Progenitor cell of endocrine pancreas (in vitro differentiated cells): ENCODE measurements at regions not wholly inside any gene's neighbourhood (a gene's known extent, or its start where the extent isn't known, plus 50 kb on each side); places are given as distances from the start of the nearest gene placed in this dataset.

ENCODE experiments used
- DNase-seq: peaks from one replicate; pipeline ENCODE4 v3.0.0; 2021; ENCODE audit warnings: low spot score; ENCODE audit not compliant: unreplicated experiment
- H3K27ac Mint-ChIP-seq: 2 replicates; pipeline ENCODE4 v1.8.0; 2021; ENCODE audit warnings: mild to moderate bottlenecking, moderate library complexity, mixed read lengths
- H3K27me3 Mint-ChIP-seq: 2 replicates; pipeline ENCODE4 v1.8.0; 2021; ENCODE audit warnings: mixed read lengths
- H3K36me3 Mint-ChIP-seq: 2 replicates; pipeline ENCODE4 v1.8.0; 2022; ENCODE audit warnings: mixed read lengths; ENCODE audit not compliant: insufficient read depth
- H3K4me1 Mint-ChIP-seq: 2 replicates; pipeline ENCODE4 v1.8.0; 2021; ENCODE audit warnings: low read depth, mixed read lengths
- H3K4me3 Mint-ChIP-seq: 2 replicates; pipeline ENCODE4 v1.8.0; 2021; ENCODE audit warnings: low read depth, mild to moderate bottlenecking, moderate library complexity, mixed read lengths
- H3K9me3 Mint-ChIP-seq: 2 replicates; pipeline ENCODE4 v1.8.0; 2021; ENCODE audit warnings: low read depth, mixed read lengths
- TF ChIP-seq, protein P1 (sequence below): fragments of 200-600 bp; sonication (generic); IDR thresholded peaks from one replicate; pipeline ENCODE4 v1.5.0; 2021; ENCODE audit warnings: antibody characterized with exemption, mild to moderate bottlenecking; ENCODE audit not compliant: unreplicated experiment

DNA sequence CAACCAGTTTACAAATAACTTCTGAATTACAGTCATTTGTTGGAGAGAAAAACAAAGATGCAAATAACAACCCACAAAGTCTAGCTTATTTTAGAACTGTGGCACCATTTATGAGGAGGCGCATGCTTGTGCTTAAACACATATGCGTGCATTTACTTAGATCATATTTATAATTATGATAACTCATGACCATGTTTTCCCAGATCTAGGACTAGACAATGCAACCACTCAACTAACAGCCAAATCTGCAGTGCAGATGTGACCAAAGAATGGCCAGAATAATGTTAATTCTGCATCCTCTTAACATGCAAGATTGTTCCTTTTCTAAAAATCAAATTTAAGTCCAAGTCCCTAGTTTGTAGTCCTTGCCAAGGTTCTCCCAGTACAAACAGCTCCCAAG, 167.3 kb upstream of the FST start:
- Mint-ChIP-seq H3K4me3 (no peak overlapping the region), H3K27ac (no peak overlapping the region), H3K36me3 (no peaks in the 10 kb centered on the region), H3K27me3 (peaks cover 4% of the 10 kb centered on the region), H3K9me3 (peaks cover 17% of the 10 kb centered on the region), H3K4me1 (no peaks in the 10 kb centered on the region)
- TF ChIP-seq, protein P1, sequence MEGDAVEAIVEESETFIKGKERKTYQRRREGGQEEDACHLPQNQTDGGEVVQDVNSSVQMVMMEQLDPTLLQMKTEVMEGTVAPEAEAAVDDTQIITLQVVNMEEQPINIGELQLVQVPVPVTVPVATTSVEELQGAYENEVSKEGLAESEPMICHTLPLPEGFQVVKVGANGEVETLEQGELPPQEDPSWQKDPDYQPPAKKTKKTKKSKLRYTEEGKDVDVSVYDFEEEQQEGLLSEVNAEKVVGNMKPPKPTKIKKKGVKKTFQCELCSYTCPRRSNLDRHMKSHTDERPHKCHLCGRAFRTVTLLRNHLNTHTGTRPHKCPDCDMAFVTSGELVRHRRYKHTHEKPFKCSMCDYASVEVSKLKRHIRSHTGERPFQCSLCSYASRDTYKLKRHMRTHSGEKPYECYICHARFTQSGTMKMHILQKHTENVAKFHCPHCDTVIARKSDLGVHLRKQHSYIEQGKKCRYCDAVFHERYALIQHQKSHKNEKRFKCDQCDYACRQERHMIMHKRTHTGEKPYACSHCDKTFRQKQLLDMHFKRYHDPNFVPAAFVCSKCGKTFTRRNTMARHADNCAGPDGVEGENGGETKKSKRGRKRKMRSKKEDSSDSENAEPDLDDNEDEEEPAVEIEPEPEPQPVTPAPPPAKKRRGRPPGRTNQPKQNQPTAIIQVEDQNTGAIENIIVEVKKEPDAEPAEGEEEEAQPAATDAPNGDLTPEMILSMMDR, result no peak
- DNase-seq, result no peak

DNA sequence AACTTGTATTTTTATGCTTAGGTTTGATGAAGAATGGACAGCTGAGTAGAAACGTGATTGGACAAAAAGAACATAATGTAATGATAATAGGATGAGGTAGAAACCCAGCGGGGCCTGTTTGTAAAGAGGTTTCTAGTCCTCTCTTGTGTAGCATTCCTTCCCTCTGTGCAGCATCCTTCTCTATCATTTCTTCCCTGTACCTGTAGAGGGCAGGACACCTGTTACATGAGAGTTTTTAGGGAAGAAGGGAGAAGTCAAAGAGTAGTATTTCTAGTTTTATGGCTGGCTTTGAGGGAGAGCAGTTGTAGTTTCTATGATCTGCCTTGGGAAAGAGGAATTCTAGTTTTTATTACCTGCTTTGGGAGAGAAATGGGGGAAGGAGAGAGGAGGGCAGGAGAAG, 162.1 kb upstream of the FST start:
- H3K4me1 Mint-ChIP-seq, result no peaks in the 10 kb centered on the region
- no peak overlapping the region for H3K27ac Mint-ChIP-seq
- H3K4me3 Mint-ChIP-seq, result no peak overlapping the region
- H3K36me3 Mint-ChIP-seq, result no peaks in the 10 kb centered on the region
- peaks cover 5% of the 10 kb centered on the region for H3K9me3 Mint-ChIP-seq
- no peak for DNase-seq
- TF ChIP-seq, protein P1, result peak; percentile 40
- peaks cover 7% of the 10 kb centered on the region for H3K27me3 Mint-ChIP-seq

DNA sequence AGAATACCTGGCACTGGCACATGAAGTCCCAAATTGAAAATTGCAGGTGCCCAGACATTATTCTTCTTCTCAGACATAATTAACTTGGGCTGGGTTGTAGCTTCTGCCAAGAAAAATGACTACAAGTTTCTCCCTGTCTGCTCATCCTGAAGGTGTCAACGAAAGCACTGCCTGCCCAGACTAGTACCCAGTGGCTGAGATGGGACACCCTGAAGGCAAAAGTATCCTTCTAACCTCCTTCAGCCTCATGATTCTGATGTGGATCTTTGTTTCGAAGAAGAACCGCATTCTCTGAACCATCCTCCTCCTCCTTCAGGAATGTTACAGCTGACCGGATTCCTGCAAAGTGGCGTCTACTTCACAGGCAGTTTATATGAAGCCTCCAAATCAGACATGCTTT, 161.1 kb upstream of the FST start:
- H3K27ac Mint-ChIP-seq, result no peak overlapping the region
- TF ChIP-seq, protein P1, result no peak
- H3K4me1 Mint-ChIP-seq, result no peaks in the 10 kb centered on the region
- H3K9me3 Mint-ChIP-seq, result peaks cover 5% of the 10 kb centered on the region
- DNase-seq, result no peak
- H3K27me3 Mint-ChIP-seq, result peaks cover 3% of the 10 kb centered on the region
- no peak overlapping the region for H3K4me3 Mint-ChIP-seq
- no peaks in the 10 kb centered on the region for H3K36me3 Mint-ChIP-seq

DNA sequence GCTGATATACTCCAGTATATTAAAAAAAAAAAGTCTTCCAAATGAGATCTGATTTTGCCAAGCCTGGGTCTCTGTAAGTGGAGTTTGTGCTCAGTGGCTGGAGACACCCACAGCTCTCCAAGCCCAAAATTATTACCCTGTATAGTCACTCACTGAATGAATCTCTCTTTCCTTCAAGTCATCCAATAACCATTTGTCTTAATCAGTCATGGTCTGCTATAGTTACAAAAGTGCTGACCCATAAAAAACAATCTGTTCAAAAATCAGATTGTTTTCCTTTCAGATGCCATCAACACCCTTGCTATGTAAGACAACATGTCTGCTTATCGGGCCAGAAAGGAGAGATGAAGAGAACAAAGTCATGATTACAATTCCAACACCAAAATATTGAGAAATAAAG, 159.4 kb upstream of the FST start:
- no peaks in the 10 kb centered on the region for H3K36me3 Mint-ChIP-seq
- no peak overlapping the region for H3K4me3 Mint-ChIP-seq
- DNase-seq, result no peak
- peaks cover 3% of the 10 kb centered on the region for H3K27me3 Mint-ChIP-seq
- no peak overlapping the region for H3K27ac Mint-ChIP-seq
- no peaks in the 10 kb centered on the region for H3K9me3 Mint-ChIP-seq
- no peaks in the 10 kb centered on the region for H3K4me1 Mint-ChIP-seq
- TF ChIP-seq, protein P1, result no peak

DNA sequence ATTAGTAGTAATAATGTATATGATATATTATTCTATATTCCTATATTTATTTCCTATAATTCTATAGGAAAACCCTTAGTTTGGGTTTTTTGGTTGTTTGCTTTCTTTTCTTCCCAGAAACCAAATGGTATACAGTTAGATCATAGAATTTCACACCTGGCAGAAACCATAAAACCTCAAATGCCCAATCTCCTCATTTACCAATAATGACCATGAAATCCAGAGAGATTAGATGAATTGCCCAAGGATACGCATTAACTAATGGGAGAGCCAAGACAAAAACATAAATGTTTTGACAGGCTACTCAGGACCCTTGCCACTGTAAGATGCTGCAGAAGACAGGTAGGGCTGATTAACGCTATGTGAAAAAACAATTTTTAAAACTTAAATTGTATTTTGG, 158.7 kb upstream of the FST start:
- peaks cover 3% of the 10 kb centered on the region for H3K27me3 Mint-ChIP-seq
- no peaks in the 10 kb centered on the region for H3K36me3 Mint-ChIP-seq
- no peak overlapping the region for H3K27ac Mint-ChIP-seq
- no peak overlapping the region for H3K4me3 Mint-ChIP-seq
- TF ChIP-seq, protein P1, result no peak
- no peaks in the 10 kb centered on the region for H3K9me3 Mint-ChIP-seq
- H3K4me1 Mint-ChIP-seq, result no peaks in the 10 kb centered on the region
- DNase-seq, result no peak
